ENCODE measurements at regions not wholly inside any gene's neighbourhood (a gene's known extent, or its start where the extent isn't known, plus 50 kb on each side); places are given as distances from the start of the nearest gene placed in this dataset.
"Not testable (repeated sequence)": the region's sequence is repeated elsewhere in the genome, so short reads cannot be mapped to it uniquely, and the experiment has no call there.

DNA sequence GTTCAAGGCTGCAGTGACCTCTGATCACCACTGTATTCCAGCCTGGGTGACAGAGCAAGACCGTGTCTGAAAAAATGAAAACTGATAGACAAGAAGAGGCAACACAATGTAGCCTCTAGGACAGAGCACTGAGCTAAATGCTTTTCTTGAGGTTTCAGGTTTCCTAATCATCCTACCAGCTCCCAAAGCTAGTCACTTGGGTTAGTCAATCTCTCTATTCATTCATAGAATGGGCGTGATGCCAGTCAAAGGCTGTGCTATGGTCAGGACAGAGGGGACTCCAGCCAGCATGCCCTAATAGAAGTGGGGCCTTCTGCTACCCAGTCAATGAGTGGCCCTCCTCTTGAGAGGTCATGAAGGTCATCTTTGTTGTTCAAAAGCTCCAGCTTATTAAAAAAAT lies 860.4 kb upstream of the DEFB115 start:
- TF ChIP-seq, protein P1, sequence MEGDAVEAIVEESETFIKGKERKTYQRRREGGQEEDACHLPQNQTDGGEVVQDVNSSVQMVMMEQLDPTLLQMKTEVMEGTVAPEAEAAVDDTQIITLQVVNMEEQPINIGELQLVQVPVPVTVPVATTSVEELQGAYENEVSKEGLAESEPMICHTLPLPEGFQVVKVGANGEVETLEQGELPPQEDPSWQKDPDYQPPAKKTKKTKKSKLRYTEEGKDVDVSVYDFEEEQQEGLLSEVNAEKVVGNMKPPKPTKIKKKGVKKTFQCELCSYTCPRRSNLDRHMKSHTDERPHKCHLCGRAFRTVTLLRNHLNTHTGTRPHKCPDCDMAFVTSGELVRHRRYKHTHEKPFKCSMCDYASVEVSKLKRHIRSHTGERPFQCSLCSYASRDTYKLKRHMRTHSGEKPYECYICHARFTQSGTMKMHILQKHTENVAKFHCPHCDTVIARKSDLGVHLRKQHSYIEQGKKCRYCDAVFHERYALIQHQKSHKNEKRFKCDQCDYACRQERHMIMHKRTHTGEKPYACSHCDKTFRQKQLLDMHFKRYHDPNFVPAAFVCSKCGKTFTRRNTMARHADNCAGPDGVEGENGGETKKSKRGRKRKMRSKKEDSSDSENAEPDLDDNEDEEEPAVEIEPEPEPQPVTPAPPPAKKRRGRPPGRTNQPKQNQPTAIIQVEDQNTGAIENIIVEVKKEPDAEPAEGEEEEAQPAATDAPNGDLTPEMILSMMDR (conservative IDR thresholded peaks at IDR 0.05; ENCODE audit: low read depth, low read length) = not testable (repeated sequence)
- TF ChIP-seq EZH2 (IDR thresholded peaks at IDR 0.05; ENCODE audit: borderline replicate concordance, low read depth, low read length, poor library complexity, severe bottlenecking) = not testable (repeated sequence)
